ENCODE measurements at regions not wholly inside any gene's neighbourhood (a gene's known extent, or its start where the extent isn't known, plus 50 kb on each side); places are given as distances from the start of the nearest gene placed in this dataset.

DNA sequence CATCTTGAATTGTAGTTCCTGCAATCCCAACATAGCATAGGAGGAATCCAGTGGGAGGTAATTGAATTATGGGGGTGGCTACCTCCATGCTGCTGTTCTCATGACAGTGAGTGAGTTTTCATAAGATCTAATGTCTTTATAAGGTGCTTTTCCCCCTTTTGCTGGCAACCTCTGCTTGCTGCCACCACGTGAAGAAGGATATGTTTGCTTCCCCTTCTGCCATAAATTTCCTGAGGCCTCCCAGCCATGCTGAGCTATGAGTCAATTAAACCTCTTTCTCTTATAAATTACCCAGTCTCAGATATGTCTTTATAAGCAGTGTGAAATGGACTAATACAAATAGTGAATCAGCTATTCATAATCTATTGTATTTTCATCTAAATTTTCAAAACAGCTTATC lies 537.3 kb downstream of the EPHA3 start:
- Histone ChIP-seq H3K18ac (ENCODE audit: extremely low read depth, low read length) (no peak overlapping the region), H3K23me2 (ENCODE audit: low read depth, low read length) (no peaks in the 10 kb centered on the region), H2AFZ (ENCODE audit: low read length) (no peak overlapping the region), H2BK12ac (ENCODE audit: low read depth, low read length) (no peak overlapping the region), H3K14ac (ENCODE audit: insufficient read length) (no peak overlapping the region), H3K4me3 (ENCODE audit: extremely low read depth in 1 of 4, insufficient read depth in 2 of 4, low read depth in 3 of 4, low read length in 4 of 4) (no peak overlapping the region), H3K27me3 (replicated peaks in 1 of 4; ENCODE audit: control insufficient read depth in 3 of 4, extremely low read depth in 1 of 4, insufficient read depth in 3 of 4, low read length in 3 of 4) (no peaks in the 10 kb centered on the region), H4K20me1 (replicated peaks in 1 of 2; ENCODE audit: control insufficient read depth in 1 of 2, insufficient read depth in 2 of 2, low read length in 2 of 2) (no peaks in the 10 kb centered on the region), H3K4me2 (ENCODE audit: insufficient read depth in 1 of 2, low read depth in 2 of 2, low read length in 2 of 2) (no peak overlapping the region), H3K79me2 (ENCODE audit: control insufficient read depth in 1 of 2, insufficient read depth in 2 of 2, low read length in 2 of 2) (no peaks in the 10 kb centered on the region), H3K23ac (ENCODE audit: insufficient read length) (no peak overlapping the region), H3K56ac (replicated peaks; ENCODE audit: insufficient read length, low read depth, low read length) (no peak overlapping the region), H3K4me1 (replicated peaks in 1 of 4; ENCODE audit: control insufficient read depth in 3 of 4, insufficient read depth in 4 of 4, low read length in 3 of 4) (no peaks in the 10 kb centered on the region), H2BK120ac (replicated peaks; ENCODE audit: low read depth, low read length) (no peak overlapping the region), H3K36me3 (ENCODE audit: control insufficient read depth in 2 of 4, insufficient read depth in 4 of 4, low read length in 3 of 4) (no peaks in the 10 kb centered on the region), H4K8ac (ENCODE audit: extremely low read depth, insufficient read depth, low read length) (no peak overlapping the region), H3K9me3 (ENCODE audit: insufficient read depth in 2 of 2, low read depth in 1 of 2, low read length in 1 of 2) (no peaks in the 10 kb centered on the region), H3K27ac (ENCODE audit: low read depth, low read length) (no peak overlapping the region), H3K79me1 (ENCODE audit: low read depth, low read length) (no peaks in the 10 kb centered on the region), H4K5ac (ENCODE audit: insufficient read length, low read depth, low read length) (no peak overlapping the region), H3K9ac (replicated peaks in 1 of 4; ENCODE audit: extremely low read depth in 1 of 4, low read depth in 3 of 4, low read length in 3 of 4) (no peak overlapping the region), H2BK15ac (ENCODE audit: low read length) (no peak overlapping the region), H4K91ac (replicated peaks; ENCODE audit: insufficient read length, low read length) (no peak overlapping the region), H2AK5ac (ENCODE audit: low read depth, low read length) (no peak overlapping the region), H2BK20ac (ENCODE audit: low read length) (no peak overlapping the region), H2BK5ac (ENCODE audit: low read depth, low read length) (no peak overlapping the region), H3K4ac (replicated peaks; ENCODE audit: insufficient read length, low read depth, low read length) (no peak overlapping the region)
- TF ChIP-seq SUZ12 (IDR thresholded peaks at IDR 0.05; ENCODE audit: low read length): no peak
- no peak for TF ChIP-seq BCL11A (IDR thresholded peaks at IDR 0.05; ENCODE audit: low read depth in 2 of 2, low read length in 2 of 2)
- no peak for TF ChIP-seq RNF2 (IDR thresholded peaks at IDR 0.05; ENCODE audit: borderline replicate concordance, low read depth, low read length, missing control alignments, poor library complexity, severe bottlenecking)
- no peak for TF ChIP-seq SAP30 (IDR thresholded peaks at IDR 0.05; ENCODE audit: insufficient read depth, insufficient replicate concordance, low read length)
- no peak for TF ChIP-seq RFX5 (IDR thresholded peaks at IDR 0.05; ENCODE audit: borderline replicate concordance, low read depth, low read length)
- TF ChIP-seq, protein P1, sequence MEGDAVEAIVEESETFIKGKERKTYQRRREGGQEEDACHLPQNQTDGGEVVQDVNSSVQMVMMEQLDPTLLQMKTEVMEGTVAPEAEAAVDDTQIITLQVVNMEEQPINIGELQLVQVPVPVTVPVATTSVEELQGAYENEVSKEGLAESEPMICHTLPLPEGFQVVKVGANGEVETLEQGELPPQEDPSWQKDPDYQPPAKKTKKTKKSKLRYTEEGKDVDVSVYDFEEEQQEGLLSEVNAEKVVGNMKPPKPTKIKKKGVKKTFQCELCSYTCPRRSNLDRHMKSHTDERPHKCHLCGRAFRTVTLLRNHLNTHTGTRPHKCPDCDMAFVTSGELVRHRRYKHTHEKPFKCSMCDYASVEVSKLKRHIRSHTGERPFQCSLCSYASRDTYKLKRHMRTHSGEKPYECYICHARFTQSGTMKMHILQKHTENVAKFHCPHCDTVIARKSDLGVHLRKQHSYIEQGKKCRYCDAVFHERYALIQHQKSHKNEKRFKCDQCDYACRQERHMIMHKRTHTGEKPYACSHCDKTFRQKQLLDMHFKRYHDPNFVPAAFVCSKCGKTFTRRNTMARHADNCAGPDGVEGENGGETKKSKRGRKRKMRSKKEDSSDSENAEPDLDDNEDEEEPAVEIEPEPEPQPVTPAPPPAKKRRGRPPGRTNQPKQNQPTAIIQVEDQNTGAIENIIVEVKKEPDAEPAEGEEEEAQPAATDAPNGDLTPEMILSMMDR (IDR thresholded peaks at IDR 0.05; ENCODE audit: control extremely low read depth in 1 of 3, insufficient read depth in 1 of 3, low read depth in 1 of 3, low read length in 3 of 3): no peak
- no peak for TF ChIP-seq PHF8 (conservative IDR thresholded peaks at IDR 0.05; ENCODE audit: low read depth, low read length)
- no peak for TF ChIP-seq POLR2A (IDR thresholded peaks at IDR 0.05; ENCODE audit: control extremely low read depth in 1 of 2, low read depth in 2 of 2, low read length in 2 of 2)
- WGBS, 2 experiments (ENCODE audit: extremely low coverage in 1 of 2, insufficient coverage in 1 of 2, insufficient read length in 1 of 2, insufficient replicate concordance in 2 of 2, low coverage in 1 of 2, low lambda C conversion rate in 2 of 2, missing lambda C conversion rate in 1 of 2): 0% methylated on average over 1 of the region's 1 CpG; no CpG with 5 or more reads in 1 of the 2 experiments
- no peak for FAIRE-seq
- ChIA-PET CTCF (ENCODE audit: partially characterized antibody) (interaction anchor here (0.6 kb wide), 1 partner anchor 149 kb away, joined by 3 read pairs; no protein-coding TSS in a partner anchor), POLR2A (ENCODE audit: partially characterized antibody) (no interaction called here)
- DNase-seq (ENCODE audit: low read depth in 1 of 2, low spot score in 2 of 2): no peak

Data from H1 (cell line).